ENCODE measurements at regions not wholly inside any gene's neighbourhood (a gene's known extent, or its start where the extent isn't known, plus 50 kb on each side); places are given as distances from the start of the nearest gene placed in this dataset.
"Not testable (repeated sequence)": the region's sequence is repeated elsewhere in the genome, so short reads cannot be mapped to it uniquely, and the experiment has no call there.

GRCh38 chr7:69388452-69389137, 209.7 kb upstream of the AUTS2 start:
- no peak for DNase-seq

- DNase-seq: no peak
Measured at GRCh38 chr7:69389216-69389615, 209.1 kb upstream of the AUTS2 start.

DNA sequence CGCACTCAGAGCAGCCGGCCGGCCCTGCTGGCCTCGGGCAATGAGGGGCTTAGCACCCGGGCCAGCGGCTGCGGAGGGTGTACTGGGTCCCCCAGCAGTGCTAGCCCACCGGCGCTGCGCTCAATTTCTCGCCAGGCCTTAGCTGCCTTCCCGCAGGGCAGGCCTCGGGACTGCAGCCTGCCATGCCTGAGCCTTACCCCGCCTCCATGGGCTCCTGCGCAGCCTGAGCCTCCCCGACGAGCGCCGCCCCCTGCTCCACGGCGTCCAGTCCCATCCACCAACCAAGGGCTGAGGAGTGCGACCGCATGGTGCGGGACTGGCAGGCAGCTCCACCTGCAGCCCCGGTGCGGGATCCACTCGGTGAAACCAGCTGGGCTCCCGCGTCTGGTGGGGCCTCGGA, 204.4 kb upstream of the AUTS2 start:
- DNase-seq: not testable (repeated sequence)

- DNase-seq: no peak
Measured at GRCh38 chr7:69395061-69395714, 203.1 kb upstream of the AUTS2 start.

GRCh38 chr7:69398986-69399385, 199.3 kb upstream of the AUTS2 start:
- DNase-seq: no peak

- no peak for DNase-seq
Measured at GRCh38 chr7:69399401-69399800, 198.9 kb upstream of the AUTS2 start.

GRCh38 chr7:69402696-69403095, 195.6 kb upstream of the AUTS2 start:
- DNase-seq: no peak

- DNase-seq: peak; percentile 3
Measured at GRCh38 chr7:69403169-69403568, 195.1 kb upstream of the AUTS2 start.

DNA sequence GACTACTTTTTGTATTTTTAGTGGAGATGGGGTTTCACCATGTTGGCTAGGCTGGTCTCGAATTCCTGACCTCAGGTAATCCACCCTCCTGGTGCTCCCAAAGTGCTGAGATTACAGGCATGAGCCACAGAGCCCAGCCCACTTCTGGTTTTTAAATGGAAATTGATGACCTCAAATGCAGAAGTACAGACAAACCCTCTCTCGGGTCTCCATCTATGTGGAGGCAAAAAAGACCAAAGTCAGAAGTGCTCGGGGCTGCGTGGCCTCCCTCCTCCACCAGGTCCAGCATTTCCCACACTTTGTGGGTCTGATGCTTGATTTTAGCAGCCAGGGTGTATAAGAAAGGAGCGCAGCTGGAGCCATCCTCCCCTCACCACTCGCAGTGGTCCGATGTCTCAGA, 187.3 kb upstream of the AUTS2 start:
- no peak for DNase-seq

- no peak for DNase-seq
Measured at GRCh38 chr7:69411466-69411865, 186.8 kb upstream of the AUTS2 start.

- peak; percentile 7 for DNase-seq
Measured at GRCh38 chr7:69412331-69413146, 185.7 kb upstream of the AUTS2 start.

DNA sequence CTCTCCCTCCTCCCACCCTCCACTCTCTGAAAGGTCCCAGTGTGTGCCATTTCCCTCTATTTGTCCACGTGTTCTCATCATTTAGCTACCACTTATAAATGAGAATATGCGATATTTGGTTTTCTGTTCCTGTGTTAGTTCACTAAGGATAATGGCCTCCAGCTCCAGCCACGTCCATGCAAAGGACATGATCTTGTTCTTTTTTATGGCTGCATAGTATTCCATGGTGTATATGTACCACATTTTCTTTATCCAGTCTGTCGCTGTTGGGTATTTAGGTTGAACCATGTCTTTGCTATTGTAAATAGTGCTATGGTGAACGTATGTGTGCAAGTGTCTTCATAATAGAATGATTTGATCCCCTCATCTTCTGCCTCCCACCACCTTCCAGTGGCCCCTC, 183.7 kb upstream of the AUTS2 start:
- DNase-seq: no peak

GRCh38 chr7:69418869-69419670, 179.2 kb upstream of the AUTS2 start:
- DNase-seq: no peak

DNA sequence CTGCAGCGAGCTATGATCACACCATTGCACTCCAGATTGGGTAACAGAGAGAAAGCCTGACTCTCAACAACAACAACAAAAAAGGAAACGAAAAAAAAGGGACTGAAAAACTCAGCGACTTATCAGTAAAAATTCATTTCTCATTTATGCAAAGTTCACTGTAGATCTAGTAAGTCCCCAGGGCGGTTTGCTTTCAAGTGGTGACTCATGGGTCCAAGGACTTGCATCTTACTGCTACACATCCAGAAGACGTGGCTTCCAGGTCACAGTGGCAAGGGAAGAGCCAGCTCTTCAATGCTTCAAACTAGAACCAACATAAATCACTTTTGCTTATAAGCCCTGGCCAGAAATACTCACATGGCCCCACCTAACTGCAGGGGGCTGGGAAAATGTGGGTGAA, 178.3 kb upstream of the AUTS2 start:
- no peak for DNase-seq

GRCh38 chr7:69422574-69422985, 175.7 kb upstream of the AUTS2 start:
- DNase-seq: no peak

- DNase-seq: no peak
Measured at GRCh38 chr7:69426705-69427104, 171.6 kb upstream of the AUTS2 start.

- DNase-seq: no peak
Measured at GRCh38 chr7:69428089-69428488, 170.2 kb upstream of the AUTS2 start.

- no peak for DNase-seq
Measured at GRCh38 chr7:69429911-69430383, 168.3 kb upstream of the AUTS2 start.

DNA sequence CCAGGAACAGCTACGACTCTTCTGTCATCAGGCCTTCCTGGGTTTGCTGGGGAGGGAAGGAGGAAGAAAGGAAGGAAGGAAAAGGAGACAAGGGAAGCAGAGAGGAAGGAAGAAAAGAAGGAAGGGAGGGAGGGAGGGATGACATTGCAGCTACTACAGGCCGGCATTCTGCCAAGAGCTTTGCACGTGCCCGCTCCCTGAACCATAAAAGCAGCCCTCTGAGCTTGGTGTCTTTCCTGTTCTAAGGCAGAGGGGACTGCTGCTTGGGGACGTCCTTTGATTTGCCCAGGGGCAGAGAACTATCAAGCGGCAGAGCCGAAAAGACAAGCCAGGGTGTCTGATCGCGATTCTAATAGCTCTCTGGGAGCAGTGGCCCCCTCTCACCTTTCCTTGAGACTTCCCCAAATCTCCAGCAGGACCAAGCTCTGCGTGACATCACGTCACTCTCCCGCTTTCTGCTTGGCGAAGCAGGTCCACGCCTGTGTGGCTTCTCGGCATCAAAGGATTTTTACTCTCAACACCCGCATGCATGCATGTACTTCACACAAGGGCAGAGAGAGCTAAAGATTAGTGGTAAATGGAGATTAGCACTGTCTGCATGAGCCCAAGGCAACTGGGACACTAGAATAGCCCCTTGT, 167.8 kb upstream of the AUTS2 start:
- DNase-seq: no peak

GRCh38 chr7:69431626-69432025, 166.6 kb upstream of the AUTS2 start:
- no peak for DNase-seq

GRCh38 chr7:69432276-69432675, 166.0 kb upstream of the AUTS2 start:
- not testable (repeated sequence) for DNase-seq

GRCh38 chr7:69433081-69433480, 165.2 kb upstream of the AUTS2 start:
- no peak for DNase-seq

Data from DMS 273 treated with DMSO at 0.1 percent for 48 hours (cell line).